Calu3 (cell line): ENCODE measurements at regions not wholly inside any gene's neighbourhood (a gene's known extent, or its start where the extent isn't known, plus 50 kb on each side); places are given as distances from the start of the nearest gene placed in this dataset.

Experiments used
- BruUV-seq: library from RNA; stranded (reverse); fragments of 400-500 nt; replicated peaks from 2 replicates; lab custom pipeline; 2021; lab: Mats Ljungman, UMichigan
- CTCF ChIA-PET: fragments of 300-600 bp; sonication (Branson Sonifier 250); formaldehyde crosslinking; loops from one replicate; lab custom pipeline; 2022; ENCODE audit warnings: antibody characterized with exemption; lab: Charles Lee
- DNase-seq: peaks from one replicate; pipeline ENCODE4 v3.0.0; 2022
- H3K27ac Mint-ChIP-seq: one replicate; pipeline ENCODE4 v1.8.0; 2022; ENCODE audit warnings: mixed read lengths; ENCODE audit not compliant: unreplicated experiment
- H3K27me3 Mint-ChIP-seq: one replicate; pipeline ENCODE4 v1.8.0; 2022; ENCODE audit warnings: mixed read lengths; ENCODE audit not compliant: unreplicated experiment
- H3K36me3 Mint-ChIP-seq: one replicate; pipeline ENCODE4 v1.8.0; 2022; ENCODE audit warnings: mild to moderate bottlenecking, moderate library complexity, mixed read lengths; ENCODE audit not compliant: insufficient read depth, unreplicated experiment
- H3K4me1 Mint-ChIP-seq: one replicate; pipeline ENCODE4 v1.8.0; 2022; ENCODE audit warnings: mild to moderate bottlenecking, low read depth, mixed read lengths; ENCODE audit not compliant: unreplicated experiment
- H3K4me3 Mint-ChIP-seq: one replicate; pipeline ENCODE4 v1.8.0; 2022; ENCODE audit warnings: mild to moderate bottlenecking, low read depth, moderate library complexity, mixed read lengths; ENCODE audit not compliant: unreplicated experiment
- H3K9me3 Mint-ChIP-seq: one replicate; pipeline ENCODE4 v1.8.0; 2022; ENCODE audit warnings: low read depth, mixed read lengths; ENCODE audit not compliant: unreplicated experiment
- CTCF ChIP-seq: fragments of 200-600 bp; IDR thresholded peaks from one replicate; pipeline ENCODE4 v1.8.0; 2022; ENCODE audit warnings: antibody characterized with exemption; ENCODE audit not compliant: unreplicated experiment
- intact Hi-C: fragments of 100-400 bp; cut with micrococcal nuclease; formaldehyde crosslinking; loops from one replicate; pipeline ENCODE4 v1.10.0; 2022; ENCODE audit not compliant: unreplicated experiment

- no peak overlapping the region for H3K4me3 Mint-ChIP-seq
- no peaks in the 10 kb centered on the region for H3K9me3 Mint-ChIP-seq
- no peak for DNase-seq
- H3K27ac Mint-ChIP-seq: no peak overlapping the region
- H3K36me3 Mint-ChIP-seq: no peaks in the 10 kb centered on the region
- TF ChIP-seq CTCF: no peak
- intact Hi-C loops: no loop called here
- H3K27me3 Mint-ChIP-seq: no peaks in the 10 kb centered on the region
- BruUV-seq: no TSS peak
- H3K4me1 Mint-ChIP-seq: no peaks in the 10 kb centered on the region
- CTCF ChIA-PET: interaction anchor here (0.9 to 1.2 kb wide), 2 partner anchors 61 to 784 kb away, joined by 4 read pairs; no protein-coding TSS in a partner anchor
These were observed 259.7 kb upstream of the DCN start for GRCh38 chr12:91441993-91442952.

- CTCF ChIA-PET: interaction anchor here (0.9 to 1.2 kb wide), 2 partner anchors 60 to 785 kb away, joined by 4 read pairs; no protein-coding TSS in a partner anchor
- no peak for TF ChIP-seq CTCF
- intact Hi-C loops: no loop called here
- Mint-ChIP-seq H3K4me3 (no peak overlapping the region), H3K9me3 (no peaks in the 10 kb centered on the region), H3K36me3 (no peaks in the 10 kb centered on the region), H3K27ac (no peak overlapping the region), H3K27me3 (no peaks in the 10 kb centered on the region), H3K4me1 (no peaks in the 10 kb centered on the region)
- no TSS peak for BruUV-seq
- no peak for DNase-seq
These were observed 258.6 kb upstream of the DCN start for GRCh38 chr12:91441246-91441645.

GRCh38 chr12:91434081-91434480 lies 251.5 kb upstream of the DCN start:
- no TSS peak for BruUV-seq
- Mint-ChIP-seq H3K27me3 (no peaks in the 10 kb centered on the region), H3K9me3 (no peaks in the 10 kb centered on the region), H3K4me1 (no peaks in the 10 kb centered on the region), H3K36me3 (no peaks in the 10 kb centered on the region), H3K27ac (no peak overlapping the region), H3K4me3 (no peak overlapping the region)
- CTCF ChIA-PET: no interaction called here
- no peak for TF ChIP-seq CTCF
- no peak for DNase-seq
- intact Hi-C loops: no loop called here

GRCh38 chr12:91432755-91433154 lies 250.1 kb upstream of the DCN start:
- TF ChIP-seq CTCF: no peak
- H3K36me3 Mint-ChIP-seq: no peaks in the 10 kb centered on the region
- no peaks in the 10 kb centered on the region for H3K9me3 Mint-ChIP-seq
- no peaks in the 10 kb centered on the region for H3K4me1 Mint-ChIP-seq
- no peak overlapping the region for H3K4me3 Mint-ChIP-seq
- intact Hi-C loops: no loop called here
- DNase-seq: no peak
- CTCF ChIA-PET: no interaction called here
- no TSS peak for BruUV-seq
- no peaks in the 10 kb centered on the region for H3K27me3 Mint-ChIP-seq
- no peak overlapping the region for H3K27ac Mint-ChIP-seq
